Erythroblast (primary cell): ENCODE measurements at regions not wholly inside any gene's neighbourhood (a gene's known extent, or its start where the extent isn't known, plus 50 kb on each side); places are given as distances from the start of the nearest gene placed in this dataset.

ENCODE experiments used
- DNase-seq, 2 experiments: peaks; one replicate each; lab custom pipeline; 2025; lab: John Stamatoyannopoulos, UW
- GATA1 ChIP-seq: IDR thresholded peaks from 2 replicates; pipeline ENCODE4 v1.6.1; 2011; ENCODE audit warnings: low read depth, mild to moderate bottlenecking, control low read depth, low read length, moderate library complexity
- POLR2A ChIP-seq: IDR thresholded peaks from 2 replicates; pipeline ENCODE4 v1.6.1; 2011; ENCODE audit warnings: mild to moderate bottlenecking, low read length

DNA sequence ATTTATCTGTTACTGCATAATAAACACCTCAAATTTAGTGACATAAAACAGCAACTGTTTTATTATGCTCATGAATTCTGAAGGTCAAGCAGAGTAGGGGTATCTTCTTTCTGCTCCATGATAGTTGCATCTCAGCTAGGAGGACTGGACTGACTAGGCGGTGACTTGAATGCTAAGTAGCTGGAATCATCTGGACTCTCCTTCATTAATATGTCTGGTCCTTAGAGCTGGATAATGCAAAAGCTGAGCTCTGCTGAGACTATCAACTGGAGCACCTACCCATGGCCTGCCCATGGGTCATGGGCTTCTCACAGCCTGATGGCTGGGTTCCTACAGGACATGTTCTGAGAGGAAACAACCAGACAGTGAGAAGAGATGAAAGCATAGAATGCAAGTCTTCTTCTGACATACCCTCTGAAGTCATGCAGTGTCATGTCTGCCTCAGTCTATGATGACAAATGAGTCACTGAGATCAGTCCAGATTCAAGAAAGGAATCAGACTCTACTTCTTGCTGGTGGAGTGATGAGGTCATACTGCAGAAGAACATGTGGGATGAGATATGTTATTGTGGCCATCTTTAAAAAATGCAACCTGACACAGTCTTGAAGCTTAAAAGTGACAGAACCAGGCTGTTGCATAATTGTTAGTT, 174.2 kb upstream of the OSR1 start:
- TF ChIP-seq GATA1: no peak
- TF ChIP-seq POLR2A: no peak
- DNase-seq: no peak

DNA sequence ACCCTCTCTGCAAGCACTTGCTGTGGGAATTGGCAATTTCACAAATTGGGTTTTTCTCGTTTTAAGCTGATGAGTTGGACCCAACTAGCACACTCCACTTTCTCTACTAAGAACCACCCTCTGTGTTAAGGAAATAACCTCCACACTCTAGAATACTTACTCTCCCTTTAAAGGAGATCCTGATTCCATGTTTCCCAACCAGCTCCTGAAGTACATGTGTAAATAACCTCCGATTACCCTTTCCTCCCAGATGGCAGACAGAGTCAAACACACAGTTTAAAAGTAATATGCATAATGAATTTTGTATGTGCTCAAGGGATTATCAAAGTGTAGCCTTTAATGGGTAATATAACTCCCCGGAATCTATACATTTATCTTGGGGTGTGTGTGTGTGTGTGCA, 171.3 kb upstream of the OSR1 start:
- no peak for TF ChIP-seq POLR2A
- TF ChIP-seq GATA1: no peak
- no peak for DNase-seq

DNA sequence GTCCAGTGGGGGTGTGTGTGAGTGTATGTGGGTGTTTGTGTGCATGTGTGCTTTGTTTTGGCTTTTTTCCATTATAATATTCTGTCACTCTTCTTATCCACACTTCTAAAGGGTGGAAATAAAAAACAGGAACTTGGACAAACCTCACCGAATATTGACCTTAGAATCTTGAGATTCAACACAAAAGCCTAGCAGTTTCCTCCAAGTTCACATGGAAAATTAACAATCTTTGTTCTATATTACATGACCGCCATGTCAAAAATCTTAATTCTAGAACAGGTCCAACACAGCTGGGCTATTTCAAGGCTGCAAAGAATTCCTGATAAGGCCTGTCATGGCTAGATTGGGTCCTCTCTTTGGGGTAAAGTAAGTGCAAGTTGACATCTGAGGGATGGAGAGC, 169.3 kb upstream of the OSR1 start:
- TF ChIP-seq GATA1 (no peak), POLR2A (no peak)
- no peak for DNase-seq

DNA sequence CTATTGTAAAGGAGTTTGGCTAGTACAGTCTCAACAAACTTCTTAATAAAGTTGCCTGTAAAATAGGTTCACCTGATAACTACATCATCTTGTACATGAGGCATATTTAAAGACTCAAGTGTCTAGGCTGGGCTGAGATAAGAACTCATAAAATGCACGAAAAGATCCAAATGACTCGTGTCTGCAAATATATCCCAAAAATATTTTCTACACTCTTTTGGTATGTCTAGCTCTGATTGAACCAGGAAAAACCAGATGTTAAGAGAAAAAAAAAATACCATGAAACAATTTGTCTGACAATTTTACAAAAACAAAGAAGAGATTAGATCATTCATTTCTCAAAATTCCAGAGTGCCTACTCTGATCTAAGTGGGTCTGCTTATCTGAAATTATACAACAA, 166.9 kb upstream of the OSR1 start:
- no peak for TF ChIP-seq GATA1
- no peak for TF ChIP-seq POLR2A
- no peak for DNase-seq

DNA sequence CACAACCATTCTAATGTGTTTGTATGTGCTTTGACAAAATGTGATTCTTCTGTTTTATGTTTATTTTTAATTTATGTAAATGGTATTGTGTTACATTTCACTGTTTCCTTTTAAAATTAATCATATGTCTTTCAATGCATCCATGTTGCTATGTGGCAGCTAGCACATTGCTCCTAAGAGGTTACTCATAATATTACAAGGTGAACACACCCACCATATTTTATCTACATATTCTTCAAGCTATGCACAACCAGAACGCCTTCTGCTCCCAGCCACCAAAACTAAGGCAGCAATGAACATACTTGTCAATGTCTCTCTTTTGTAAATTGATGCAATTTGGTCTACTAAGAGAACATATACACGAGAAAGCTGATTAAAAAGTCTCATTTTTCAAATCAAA, 160.6 kb upstream of the OSR1 start:
- TF ChIP-seq POLR2A (no peak), GATA1 (no peak)
- DNase-seq: no peak

DNA sequence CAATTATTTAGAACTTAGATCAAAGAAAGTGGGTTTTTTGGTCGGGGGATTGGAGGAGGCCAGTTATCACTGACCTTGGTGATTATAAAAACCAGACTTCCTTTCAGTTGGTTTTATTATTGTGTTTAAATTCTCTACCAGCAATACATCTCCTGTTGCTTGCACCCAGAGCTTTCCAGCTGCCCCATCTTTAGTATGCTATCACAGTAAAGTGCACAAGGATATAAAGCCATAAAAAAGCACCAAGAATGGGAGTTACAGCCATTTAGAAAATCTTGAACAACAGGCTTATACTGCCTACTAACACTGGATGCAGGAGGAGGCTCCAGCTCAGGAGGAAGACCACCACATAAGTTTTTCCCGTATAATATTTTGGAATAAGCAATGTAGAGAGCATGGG, 148.7 kb upstream of the OSR1 start:
- TF ChIP-seq POLR2A (no peak), GATA1 (no peak)
- no peak for DNase-seq

DNA sequence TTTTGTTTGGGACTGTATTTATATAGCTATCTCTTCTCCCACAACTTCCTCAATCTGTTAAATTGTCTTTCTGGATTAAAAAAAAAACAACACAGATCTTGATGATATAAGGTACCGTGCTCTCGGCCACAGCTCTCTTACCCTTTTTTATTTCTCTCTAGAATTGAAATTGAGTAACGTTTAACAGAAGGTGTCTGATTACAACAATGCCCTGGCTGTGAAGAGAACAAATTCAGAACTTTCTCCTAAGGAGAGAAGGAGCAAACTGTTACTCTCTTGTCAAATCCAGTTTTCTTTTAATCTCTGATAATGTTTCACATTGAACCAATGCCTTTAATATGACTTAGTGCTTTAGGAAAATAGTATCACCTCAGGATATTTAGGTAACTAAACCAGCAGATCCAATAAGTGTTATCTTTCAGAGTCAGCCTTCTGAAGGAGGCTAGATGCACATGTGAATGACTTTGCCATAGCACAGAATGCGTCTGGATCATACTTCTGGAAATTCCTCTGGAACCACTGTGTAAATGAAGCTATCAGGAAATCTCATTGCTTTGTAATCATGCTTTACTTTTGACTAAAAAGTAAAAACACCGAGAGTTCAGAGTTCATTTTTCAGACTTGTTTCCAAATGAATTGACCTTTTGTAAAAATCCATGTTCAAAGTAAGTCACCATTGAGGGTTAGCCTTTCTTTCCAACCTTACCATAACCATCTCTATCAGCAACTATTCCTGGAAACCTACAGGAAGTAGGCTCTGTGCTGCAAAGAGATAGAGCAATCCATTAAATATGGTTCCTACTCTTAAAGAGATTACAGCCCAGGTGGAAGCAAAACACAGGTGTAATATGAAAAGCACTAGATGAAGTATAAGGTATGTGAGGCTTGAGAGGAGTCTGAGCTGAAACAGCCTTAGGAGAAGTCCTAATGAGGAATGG, 147.0 kb upstream of the OSR1 start:
- no peak for TF ChIP-seq GATA1
- no peak for DNase-seq

DNA sequence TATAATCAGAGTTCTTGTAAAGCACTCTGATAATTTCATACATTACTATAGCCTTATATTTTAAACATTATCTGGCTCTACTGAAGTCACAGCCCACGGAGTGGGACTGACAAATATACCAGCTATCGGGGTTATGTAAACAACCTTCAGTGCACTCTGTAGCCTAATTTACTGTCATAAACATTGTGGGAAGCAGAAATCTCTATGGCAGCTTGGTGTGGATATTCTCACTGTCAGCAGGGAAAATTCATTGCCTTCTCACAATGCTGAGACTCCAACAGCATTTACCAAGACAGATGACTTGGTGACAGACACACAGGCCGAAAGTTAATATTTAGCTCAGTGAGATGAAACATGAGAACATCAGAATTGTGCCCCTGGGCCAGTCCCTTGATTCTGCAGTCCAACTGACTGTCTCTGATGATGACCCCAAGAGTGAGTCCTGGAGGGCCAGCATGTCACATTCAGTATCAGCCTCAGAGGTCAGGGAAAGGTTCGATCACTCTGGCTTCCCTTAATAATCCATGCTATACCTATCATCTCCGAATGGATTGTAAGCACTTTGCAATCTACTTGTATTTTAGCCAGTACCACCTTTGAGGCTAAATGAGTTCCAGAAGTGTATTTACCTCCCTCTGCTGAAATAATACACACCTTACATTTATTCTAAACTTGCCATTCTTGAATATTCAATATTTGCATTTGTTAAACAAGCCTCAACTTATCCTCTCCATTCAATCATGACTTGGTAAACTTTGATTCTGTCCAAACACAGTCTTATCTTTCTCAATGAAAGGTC, 146.2 kb upstream of the OSR1 start:
- DNase-seq: no peak
- TF ChIP-seq GATA1 (no peak), POLR2A (no peak)

DNA sequence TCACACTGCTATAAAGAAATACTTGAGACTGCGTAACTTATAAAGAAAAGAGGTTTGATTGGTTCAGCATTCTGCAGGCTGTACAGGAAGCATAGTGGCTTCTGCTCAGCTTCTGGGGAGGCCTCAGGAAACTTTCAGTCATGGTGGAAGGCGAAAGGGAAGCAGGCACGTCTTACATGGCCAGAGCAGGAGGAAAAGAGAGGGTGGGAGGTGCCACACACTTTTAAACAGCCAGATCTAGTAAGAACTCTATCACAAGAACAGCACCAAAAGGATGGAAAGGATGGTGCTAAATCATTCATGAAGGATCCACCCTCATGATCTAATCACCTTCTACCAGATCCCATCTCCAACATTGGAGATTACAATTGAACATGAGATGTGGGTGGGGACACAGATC, 145.5 kb upstream of the OSR1 start:
- no peak for DNase-seq
- TF ChIP-seq POLR2A (no peak), GATA1 (no peak)

DNA sequence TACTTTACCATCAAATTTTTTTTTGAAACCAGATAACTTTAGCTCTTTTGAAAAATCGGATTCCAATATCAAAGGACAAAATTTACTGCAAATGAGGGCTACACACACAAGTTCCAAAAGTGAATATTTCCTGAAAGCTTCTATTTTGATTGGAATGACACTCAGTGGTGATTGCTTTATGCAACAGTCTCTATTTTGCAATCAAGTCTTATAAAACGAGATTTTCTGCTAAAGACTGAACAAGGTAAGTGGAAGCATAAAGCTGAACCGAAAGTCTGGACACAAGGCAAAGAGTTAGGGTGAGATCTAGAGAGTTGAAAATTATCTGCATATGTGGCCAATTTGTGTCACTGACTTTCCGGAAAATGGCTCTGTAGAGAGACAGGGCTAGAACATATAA, 145.0 kb upstream of the OSR1 start:
- TF ChIP-seq GATA1 (no peak), POLR2A (no peak)
- no peak for DNase-seq

DNA sequence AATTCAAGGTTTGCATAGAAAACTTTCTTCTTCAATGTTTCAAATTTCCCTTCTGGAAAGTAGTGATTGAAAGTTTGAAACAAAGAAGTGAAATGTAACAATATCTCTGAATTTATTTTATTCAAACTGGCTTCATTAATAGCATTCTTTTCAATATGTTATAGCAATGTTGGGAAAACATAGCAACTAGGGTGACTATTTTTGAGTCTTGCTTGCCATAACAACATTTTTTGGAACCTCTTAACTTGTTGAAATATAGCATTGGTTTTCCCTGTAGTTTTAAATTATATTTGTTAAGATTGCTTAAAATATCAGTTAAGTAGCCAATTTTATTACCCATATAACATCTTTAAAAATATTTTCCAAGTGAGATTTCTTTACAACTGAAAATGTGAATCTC, 141.7 kb upstream of the OSR1 start:
- no peak for DNase-seq
- TF ChIP-seq POLR2A (no peak), GATA1 (no peak)

DNA sequence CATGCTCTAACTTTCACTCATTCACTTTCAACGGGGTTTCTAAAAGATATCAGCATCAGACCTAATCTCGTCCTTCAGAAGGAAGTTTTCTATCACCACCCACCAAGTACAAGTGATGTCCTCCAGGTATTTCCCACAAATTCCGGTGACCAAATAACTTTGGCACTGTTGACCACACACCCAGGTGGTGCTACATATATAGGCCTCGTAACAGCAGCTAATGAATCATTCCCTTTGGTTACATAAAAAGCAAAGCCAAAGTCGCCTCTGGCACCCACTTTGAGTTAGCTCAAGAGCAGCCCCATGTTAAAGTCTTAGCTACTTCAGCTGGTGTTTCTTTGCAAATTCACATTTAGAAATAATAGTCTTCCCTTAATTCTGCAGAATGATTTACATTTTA, 138.2 kb upstream of the OSR1 start:
- no peak for TF ChIP-seq GATA1
- no peak for DNase-seq

DNA sequence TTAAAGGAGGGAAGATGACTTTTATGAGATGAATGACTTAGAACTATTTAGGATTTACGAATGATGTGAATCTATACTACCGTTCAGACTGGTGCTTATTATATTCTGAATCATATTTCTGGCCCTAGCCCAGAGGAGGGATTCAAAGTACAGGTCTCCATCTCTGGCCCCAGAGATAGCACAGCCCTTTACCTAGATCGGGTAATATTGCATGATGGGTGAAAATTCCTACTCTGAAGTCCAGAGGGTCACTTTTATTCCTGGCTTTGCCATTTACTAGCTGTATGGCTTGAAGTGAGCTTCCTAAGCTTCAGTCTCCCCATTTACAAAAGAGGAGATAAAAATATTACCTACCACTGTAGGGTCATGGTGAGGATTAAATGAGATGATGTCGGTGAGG, 135.8 kb upstream of the OSR1 start:
- no peak for DNase-seq
- TF ChIP-seq POLR2A (no peak), GATA1 (no peak)

DNA sequence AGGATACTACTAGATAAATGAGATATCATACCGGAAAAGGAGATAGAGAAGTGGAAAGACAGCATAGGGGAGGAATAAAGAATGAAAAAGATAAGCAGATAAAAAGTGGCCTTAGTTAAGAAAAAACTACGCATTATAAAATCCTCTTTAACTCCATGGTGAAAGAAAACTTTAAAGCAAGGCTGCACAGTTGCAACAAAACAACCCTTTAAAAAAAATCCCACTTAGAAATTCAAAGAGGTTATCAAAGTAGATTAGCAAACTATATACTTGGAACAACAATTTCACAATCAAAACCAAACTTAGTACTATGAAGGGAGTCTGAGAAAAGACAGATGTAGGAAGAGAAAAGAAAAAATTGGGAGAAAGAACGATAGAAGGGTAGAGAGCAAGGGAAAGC, 133.4 kb upstream of the OSR1 start:
- no peak for DNase-seq
- TF ChIP-seq GATA1 (no peak), POLR2A (no peak)
